IMR-90 (cell line): ENCODE measurements at regions not wholly inside any gene's neighbourhood (a gene's known extent, or its start where the extent isn't known, plus 50 kb on each side); places are given as distances from the start of the nearest gene placed in this dataset.

Experiments
- ATAC-seq: fragments of 200-7000 bp; cut with Tn5 transposase; 2 replicates; pipeline ENCODE4 v1.9.1; 2020; ENCODE audit warnings: low read depth, mild to moderate bottlenecking, moderate library complexity
- BruUV-seq: library from RNA; stranded (reverse); fragments of 400-500 nt; replicated peaks from 2 replicates; lab custom pipeline; 2021; lab: Mats Ljungman, UMichigan
- CTCF ChIA-PET: fragments of 300-600 bp; formaldehyde crosslinking; extraction: SDS; loops from one replicate; lab custom pipeline; 2021; ENCODE audit warnings: antibody characterized with exemption; lab: Yijun Ruan, JAX
- POLR2A ChIA-PET: fragments of 300-600 bp; sonication (Branson Sonifier 250); formaldehyde crosslinking; loops from one replicate; lab custom pipeline; 2022; ENCODE audit warnings: antibody characterized with exemption; ENCODE audit not compliant: unreplicated experiment; lab: Charles Lee
- DNase-seq: peaks from one replicate; pipeline ENCODE4 v3.0.0; 2013
- H2AFZ ChIP-seq: replicated peaks from 2 replicates; pipeline ENCODE3; 2013; ENCODE audit warnings: low read length, mild to moderate bottlenecking; ENCODE audit not compliant: poor library complexity
- H2AK5ac ChIP-seq: 2 replicates; pipeline ENCODE4 v1.6.1; 2013; ENCODE audit warnings: low read depth, low read length, inconsistent platforms
- H2AK9ac ChIP-seq: replicated peaks from 2 replicates; pipeline ENCODE3; 2013; ENCODE audit warnings: mild to moderate bottlenecking, low read depth, low read length, moderate library complexity; ENCODE audit not compliant: poor library complexity
- H2BK120ac ChIP-seq: 2 replicates; pipeline ENCODE4 v1.6.1; 2013; ENCODE audit warnings: low read depth, low read length, inconsistent platforms
- H2BK15ac ChIP-seq: 3 replicates; pipeline ENCODE4 v1.6.1; 2013; ENCODE audit warnings: low read depth, low read length, inconsistent platforms
- H2BK20ac ChIP-seq: 2 replicates; pipeline ENCODE4 v1.6.1; 2013; ENCODE audit warnings: low read depth, mild to moderate bottlenecking, inconsistent platforms, low read length, moderate library complexity
- H2BK5ac ChIP-seq: 2 replicates; pipeline ENCODE4 v1.6.1; 2013; ENCODE audit warnings: mild to moderate bottlenecking, low read depth, low read length, inconsistent platforms; ENCODE audit not compliant: poor library complexity, severe bottlenecking
- H3K14ac ChIP-seq: replicated peaks from 2 replicates; pipeline ENCODE4 v1.6.1; 2013; ENCODE audit warnings: low read depth, low read length, inconsistent platforms
- H3K18ac ChIP-seq: 2 replicates; pipeline ENCODE4 v1.6.1; 2013; ENCODE audit warnings: low read depth, low read length, control low read depth
- H3K23ac ChIP-seq: 2 replicates; pipeline ENCODE4 v1.6.1; 2013; ENCODE audit warnings: low read depth, low read length, inconsistent platforms
- H3K27ac ChIP-seq: 2 replicates; pipeline ENCODE4 v1.5.1; 2013; ENCODE audit warnings: mild to moderate bottlenecking, control low read depth, low read length; ENCODE audit not compliant: insufficient read depth
- H3K27me3 ChIP-seq: 2 replicates; pipeline ENCODE4 v1.6.1; 2013; ENCODE audit warnings: low read length; ENCODE audit not compliant: control insufficient read depth, insufficient read depth
- H3K36me3 ChIP-seq: 2 replicates; pipeline ENCODE4 v1.6.1; 2013; ENCODE audit warnings: low read length, mixed read lengths; ENCODE audit not compliant: control insufficient read depth, insufficient read depth
- H3K4ac ChIP-seq: 2 replicates; pipeline ENCODE4 v1.6.1; 2013; ENCODE audit warnings: low read depth, low read length, inconsistent platforms
- H3K4me1 ChIP-seq: 2 replicates; pipeline ENCODE4 v1.6.1; 2013; ENCODE audit warnings: low read length, mixed read lengths; ENCODE audit not compliant: control insufficient read depth, insufficient read depth
- H3K4me2 ChIP-seq: 2 replicates; pipeline ENCODE4 v1.6.1; 2013; ENCODE audit warnings: low read depth, mild to moderate bottlenecking, control low read depth, low read length, moderate library complexity
- H3K4me3 ChIP-seq: 2 replicates; pipeline ENCODE4 v1.5.1; 2013; ENCODE audit warnings: low read depth, mild to moderate bottlenecking, control low read depth, low read length, moderate library complexity; ENCODE audit not compliant: insufficient read depth
- H3K56ac ChIP-seq: 2 replicates; pipeline ENCODE4 v1.6.1; 2013; ENCODE audit warnings: low read length, inconsistent platforms; ENCODE audit not compliant: insufficient read depth; ENCODE audit errors: extremely low read depth
- H3K79me1 ChIP-seq, 2 experiments: 2 replicates each; pipeline ENCODE4 v1.6.1; 2013; ENCODE audit warnings: low read length in 2 of 2, inconsistent platforms in 1 of 2, low read depth in 1 of 2
- H3K9ac ChIP-seq: 2 replicates; pipeline ENCODE4 v1.6.1; 2013; ENCODE audit warnings: low read depth, low read length, control low read depth
- H3K9me1 ChIP-seq: 2 replicates; pipeline ENCODE4 v1.6.1; 2013; ENCODE audit warnings: low read length, inconsistent platforms; ENCODE audit not compliant: insufficient read depth
- H3K9me3 ChIP-seq: 2 replicates; pipeline ENCODE4 v1.6.1; 2013; ENCODE audit warnings: low read length; ENCODE audit not compliant: control insufficient read depth, insufficient read depth
- H4K20me1 ChIP-seq: 2 replicates; pipeline ENCODE4 v1.6.1; 2013; ENCODE audit warnings: low read length, inconsistent platforms; ENCODE audit not compliant: insufficient read depth
- H4K5ac ChIP-seq: 2 replicates; pipeline ENCODE4 v1.6.1; 2013; ENCODE audit warnings: mild to moderate bottlenecking, low read depth, low read length, control low read depth
- H4K8ac ChIP-seq, 2 experiments: 2 replicates each; pipeline ENCODE4 v1.6.1; 2013; ENCODE audit warnings: low read depth in 2 of 2, low read length in 2 of 2, control low read depth in 1 of 2, inconsistent platforms in 1 of 2
- H4K91ac ChIP-seq: 2 replicates; pipeline ENCODE4 v1.6.1; 2013; ENCODE audit warnings: low read depth, low read length, inconsistent platforms; ENCODE audit not compliant: insufficient read depth
- MXI1 ChIP-seq: IDR thresholded peaks from 2 replicates; pipeline ENCODE4 v1.6.1; 2012; ENCODE audit warnings: low read depth, mild to moderate bottlenecking, low read length, moderate library complexity, borderline replicate concordance
- WGBS, 2 experiments: methylation state at CpG; one replicate each; pipeline versions ENCODE4 v1.1.5 to v1.1.7; 2013; ENCODE audit warnings: missing lambda C conversion rate in 2 of 2; ENCODE audit not compliant: insufficient read length in 1 of 2; ENCODE audit errors: extremely low coverage in 2 of 2; 5-methylcytosine and 5-hydroxymethylcytosine counted together
- dilution Hi-C: fragments of 300-500 bp; cut with HindIII; formaldehyde crosslinking; loops from one replicate; pipeline ENCODE4 v1.14.3; 2018; ENCODE audit warnings: low sequenced_read_pairs; ENCODE audit not compliant: unreplicated experiment
- in situ Hi-C: fragments of 300-500 bp; cut with MboI; formaldehyde crosslinking; loops from 3 replicates; pipeline ENCODE4 v1.14.3; 2019; ENCODE audit warnings: low sequenced_read_pairs, inconsistent platforms, mixed read lengths
- intact Hi-C: fragments of 100-400 bp; cut with micrococcal nuclease; formaldehyde crosslinking; loops from 2 replicates; pipeline ENCODE4 v1.10.0; 2022

- in situ Hi-C loops (no loop called here), dilution Hi-C loops (no loop called here), intact Hi-C loops (no loop called here)
- Histone ChIP-seq H4K20me1 (no peaks in the 10 kb centered on the region), H3K4ac (no peak overlapping the region), H4K8ac (no peak overlapping the region), H2BK5ac (no peak overlapping the region), H2AFZ (no peak overlapping the region), H3K4me3 (no peak overlapping the region), H2AK5ac (no peak overlapping the region), H3K23ac (no peak overlapping the region), H3K9ac (no peak overlapping the region), H4K91ac (no peak overlapping the region), H4K5ac (no peak overlapping the region), H2BK15ac (no peak overlapping the region), H3K4me1 (no peaks in the 10 kb centered on the region), H2BK120ac (no peak overlapping the region), H3K4me2 (no peak overlapping the region), H3K56ac (no peak overlapping the region), H3K79me1 (no peaks in the 10 kb centered on the region), H3K18ac (no peak overlapping the region), H2BK20ac (no peak overlapping the region), H3K14ac (no peak overlapping the region), H2AK9ac (no peak overlapping the region), H3K9me3 (peaks cover 13% of the 10 kb centered on the region), H3K36me3 (no peaks in the 10 kb centered on the region), H3K9me1 (no peaks in the 10 kb centered on the region), H3K27ac (no peak overlapping the region), H3K27me3 (no peaks in the 10 kb centered on the region)
- no peak for ATAC-seq
- CTCF ChIA-PET: no interaction called here
- TF ChIP-seq MXI1: no peak
- no TSS peak for BruUV-seq
- no peak for DNase-seq
- WGBS, 2 experiments: 46% methylated on average over 3 of the region's 6 CpGs; no CpG with 5 or more reads in 1 of the 2 experiments
- POLR2A ChIA-PET: no interaction called here
Observed at GRCh38 chr16:26672206-26672605, 394.5 kb upstream of the C16orf82 start.
